A673 (cell line): ENCODE measurements at regions not wholly inside any gene's neighbourhood (a gene's known extent, or its start where the extent isn't known, plus 50 kb on each side); places are given as distances from the start of the nearest gene placed in this dataset.

Experiments used
- CTCF ChIP-seq: fragments of 300-800, 200-600 bp; sonication (generic); conservative IDR thresholded peaks from 2 replicates; pipeline ENCODE4 v1.5.1; 2017; ENCODE audit warnings: low read depth, mild to moderate bottlenecking, antibody characterized with exemption, low read length, moderate library complexity, mixed read lengths
- EZH2 ChIP-seq: fragments of 200-600 bp; sonication (generic); IDR thresholded peaks from 2 replicates; pipeline ENCODE4 v1.6.1; 2017; ENCODE audit warnings: borderline replicate concordance, low read depth, mild to moderate bottlenecking, mixed read lengths, antibody characterized with exemption, low read length; ENCODE audit not compliant: poor library complexity, severe bottlenecking

GRCh38 chr14:34195964-34196363 is 245.1 kb upstream of the EGLN3 start:
- no peak for TF ChIP-seq CTCF
- TF ChIP-seq EZH2 = no peak
